Islet precursor cell (in vitro differentiated cells): ENCODE measurements at regions not wholly inside any gene's neighbourhood (a gene's known extent, or its start where the extent isn't known, plus 50 kb on each side); places are given as distances from the start of the nearest gene placed in this dataset.

Experiments used
- DNase-seq: peaks from one replicate; pipeline ENCODE4 v3.0.0-alpha.2; 2018

DNA sequence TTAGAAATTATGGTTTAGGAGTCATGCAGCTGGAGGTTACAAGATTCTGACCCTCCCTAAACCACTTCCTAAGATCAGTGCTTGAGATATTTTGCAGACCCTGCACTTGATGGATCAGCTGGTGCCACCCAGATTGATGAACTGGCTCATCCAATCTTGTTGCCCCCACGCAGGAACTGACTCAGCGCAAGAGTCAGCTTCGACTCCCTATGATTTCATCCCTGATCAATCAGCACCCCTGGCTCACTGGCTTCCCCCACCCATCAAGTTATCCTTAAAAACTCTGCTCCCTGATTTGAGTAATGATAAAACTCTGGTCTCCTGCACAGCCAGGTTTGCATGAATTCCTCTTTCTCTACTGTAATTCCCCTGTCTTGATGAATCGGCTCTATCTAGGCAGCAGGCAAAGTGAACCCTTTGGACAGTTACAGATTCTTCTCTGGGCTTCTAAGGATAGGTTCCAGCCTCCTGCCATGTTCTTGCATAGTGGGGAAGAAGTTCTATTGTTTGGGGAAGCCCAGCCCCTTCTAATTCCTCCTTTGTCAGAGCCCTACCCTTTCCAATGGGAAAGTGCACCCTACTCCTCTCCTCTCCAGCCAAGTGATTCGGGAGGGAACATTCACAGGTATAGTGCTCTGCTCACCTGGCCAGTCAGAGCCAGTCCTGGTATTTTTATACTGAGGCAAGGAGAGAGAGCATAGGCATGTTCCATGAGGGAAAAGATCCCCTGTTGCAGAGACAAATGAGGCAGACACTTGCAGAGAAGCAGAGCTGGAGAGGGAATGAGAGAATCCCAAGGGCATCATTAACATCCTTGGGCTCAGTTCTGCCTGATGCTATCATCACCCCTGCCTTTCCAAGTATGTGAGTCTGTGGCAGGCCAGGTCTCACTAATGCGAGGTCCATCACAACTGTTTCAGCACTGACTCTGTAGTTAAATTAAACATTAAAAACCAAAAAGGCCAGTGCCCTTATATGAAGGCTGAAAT is 224.4 kb upstream of the GALNT17 start:
- DNase-seq: peak; percentile 70

- DNase-seq: no peak
Observed at GRCh38 chr7:70913924-70914323, 218.0 kb upstream of the GALNT17 start.

DNA sequence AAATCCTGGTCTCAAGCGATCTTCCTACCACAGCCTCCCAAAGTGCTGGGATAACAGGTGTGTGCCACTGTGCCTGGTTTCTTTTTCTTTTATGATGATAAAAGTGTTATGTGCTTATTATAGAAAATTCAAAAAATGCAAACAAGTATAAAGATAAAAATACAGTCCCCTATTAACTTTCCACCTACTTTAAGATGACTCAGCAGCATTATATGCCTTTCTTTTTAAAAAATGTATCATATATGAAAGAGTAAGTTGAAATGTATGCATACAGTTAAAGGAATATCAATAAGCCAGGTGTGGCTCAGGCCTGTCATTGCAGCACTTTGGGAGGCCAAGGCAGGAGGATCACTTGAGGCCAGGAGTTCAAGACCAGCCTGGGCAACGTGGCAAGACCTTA is 216.9 kb upstream of the GALNT17 start:
- no peak for DNase-seq

DNA sequence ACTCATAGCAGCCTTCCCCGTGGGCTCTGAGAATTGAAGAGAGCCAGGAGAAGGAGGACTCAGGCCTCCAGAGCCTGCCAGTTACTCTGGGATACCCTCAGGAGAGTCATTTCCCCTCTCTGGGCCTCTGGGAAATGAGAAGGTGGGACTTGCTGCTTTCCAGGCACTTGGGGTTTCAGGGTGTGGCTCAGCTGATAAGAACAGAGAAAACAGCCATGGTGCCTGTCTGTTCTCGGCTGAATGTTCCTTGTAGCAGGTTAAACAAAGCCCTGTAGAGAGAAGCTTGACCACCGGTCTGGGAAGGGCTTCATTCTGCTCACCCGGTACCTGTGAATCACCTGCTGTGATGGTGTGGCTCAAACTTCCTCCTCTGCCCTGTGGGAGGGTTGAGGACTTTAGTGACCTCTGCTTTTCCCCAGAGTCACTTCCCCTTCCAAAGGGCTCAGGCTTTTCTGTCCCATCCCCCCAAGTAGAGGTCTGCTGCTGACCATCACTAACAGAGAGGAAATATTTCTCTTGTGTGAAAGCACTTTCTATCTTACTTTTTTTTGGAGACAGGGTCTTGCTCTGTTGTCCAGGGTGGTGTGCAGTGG is 212.4 kb upstream of the GALNT17 start:
- DNase-seq: peak; percentile 77

DNA sequence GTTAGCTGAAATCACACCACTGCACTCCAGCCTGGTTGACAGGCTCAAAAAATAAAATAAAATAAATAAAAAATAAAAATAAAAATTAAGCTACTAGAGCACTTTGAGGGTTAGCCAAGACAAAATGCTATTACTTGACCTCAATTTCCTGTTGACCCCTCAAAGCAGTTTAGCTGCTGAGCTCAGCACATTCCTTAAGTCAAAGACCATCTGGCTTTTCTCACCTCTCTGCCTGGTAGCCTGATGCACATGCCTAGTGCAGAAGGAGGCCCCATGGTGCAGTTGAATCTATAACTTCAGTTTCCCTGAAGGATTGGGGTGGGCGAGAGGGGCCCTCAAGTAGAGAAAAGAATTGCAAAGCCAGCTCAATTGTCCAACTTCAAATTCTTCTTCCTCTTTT is 211.1 kb upstream of the GALNT17 start:
- DNase-seq: peak; percentile 78

DNA sequence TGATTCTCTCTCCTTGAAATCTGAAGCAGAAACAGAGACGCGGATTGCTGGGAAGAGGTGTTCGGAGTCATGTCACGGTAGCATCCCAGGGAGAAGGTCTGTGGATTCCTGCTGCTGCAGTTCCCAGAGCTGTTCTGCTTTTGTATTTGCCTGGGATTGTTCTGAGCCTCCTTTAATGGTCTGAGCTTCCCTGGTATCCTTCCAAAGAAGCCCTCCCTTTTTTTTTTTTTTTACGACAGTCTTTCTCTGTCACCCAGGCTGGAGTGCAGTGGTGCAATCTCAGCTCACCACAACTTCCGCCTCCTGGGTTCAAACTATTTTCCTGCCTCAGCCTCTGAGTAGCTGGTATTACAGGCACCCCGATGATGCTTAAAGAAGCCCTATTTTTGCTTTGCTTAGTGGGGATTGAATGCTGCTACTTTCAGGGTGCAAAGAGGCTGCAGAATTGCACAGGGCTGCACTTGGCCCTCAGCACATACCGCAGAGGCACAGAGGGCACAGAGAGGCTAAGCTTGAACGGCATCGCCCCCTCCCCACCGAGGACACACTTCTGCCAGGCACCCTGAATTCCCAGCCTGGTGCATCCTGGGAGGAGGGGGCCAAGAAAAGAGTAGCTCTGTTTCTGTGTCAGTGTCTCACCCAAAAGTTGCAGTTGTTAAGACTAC is 208.6 kb upstream of the GALNT17 start:
- DNase-seq: peak; percentile 60

DNA sequence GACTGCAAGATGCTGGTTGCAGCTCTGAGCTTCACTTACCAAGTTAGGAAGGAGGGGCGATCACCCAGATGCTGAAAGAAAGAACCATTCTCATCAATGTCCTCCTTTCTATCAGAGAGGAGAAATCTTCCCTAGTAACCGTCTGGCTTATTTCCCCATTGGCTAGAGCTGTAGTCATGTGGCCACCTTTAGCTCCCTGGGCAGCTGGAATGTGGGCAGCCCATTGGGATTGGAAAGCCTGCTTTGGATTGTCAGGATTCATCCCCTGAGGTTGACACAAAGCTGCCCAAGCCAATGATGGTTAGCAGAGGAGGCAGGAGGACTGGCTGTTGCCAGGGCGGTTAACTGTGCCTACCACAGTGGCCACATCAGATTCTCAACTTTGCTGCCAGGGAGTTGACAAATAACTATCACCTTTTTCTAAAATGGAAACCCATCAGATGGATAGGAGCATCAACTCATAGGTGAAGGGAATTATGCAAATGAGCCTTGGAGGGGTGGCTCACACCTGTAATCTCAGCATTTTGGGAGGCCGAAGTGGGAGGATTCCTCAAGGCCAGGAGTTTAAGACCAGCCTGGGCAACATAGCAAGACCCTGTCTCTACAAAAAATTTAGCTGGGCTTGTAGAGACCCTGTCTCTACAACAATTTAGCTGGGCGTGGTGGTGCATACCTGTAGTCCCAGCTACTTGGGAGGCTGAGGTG is 206.4 kb upstream of the GALNT17 start:
- DNase-seq: peak; percentile 60

GRCh38 chr7:70926666-70927065 is 205.3 kb upstream of the GALNT17 start:
- DNase-seq: peak; percentile 10

- peak; percentile 23 for DNase-seq
Observed at GRCh38 chr7:70935311-70935710, 196.6 kb upstream of the GALNT17 start.

- peak; percentile 52 for DNase-seq
Observed at GRCh38 chr7:70935854-70936253, 196.1 kb upstream of the GALNT17 start.

DNA sequence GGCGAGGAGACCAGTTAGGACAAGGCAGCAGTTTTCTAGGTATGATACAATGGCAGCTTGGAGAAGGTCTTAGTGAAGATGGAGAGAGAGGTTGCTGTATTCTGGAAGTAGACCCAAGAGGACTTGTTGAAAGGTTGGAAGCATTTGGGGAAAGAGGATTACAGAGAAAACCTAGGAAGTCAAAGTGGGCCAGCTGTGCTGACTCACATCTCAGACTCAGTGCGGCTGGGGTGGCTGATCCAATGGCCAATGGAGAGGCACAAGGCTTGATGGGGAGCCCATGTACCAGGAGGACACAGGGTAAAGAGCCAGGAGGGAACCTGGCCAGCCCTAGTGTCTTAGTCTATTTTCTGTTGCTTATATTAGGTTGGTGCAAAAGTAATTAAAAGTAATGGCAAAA is 194.5 kb upstream of the GALNT17 start:
- peak; percentile 19 for DNase-seq

- peak; percentile 32 for DNase-seq
Observed at GRCh38 chr7:70940597-70940996, 191.3 kb upstream of the GALNT17 start.

DNA sequence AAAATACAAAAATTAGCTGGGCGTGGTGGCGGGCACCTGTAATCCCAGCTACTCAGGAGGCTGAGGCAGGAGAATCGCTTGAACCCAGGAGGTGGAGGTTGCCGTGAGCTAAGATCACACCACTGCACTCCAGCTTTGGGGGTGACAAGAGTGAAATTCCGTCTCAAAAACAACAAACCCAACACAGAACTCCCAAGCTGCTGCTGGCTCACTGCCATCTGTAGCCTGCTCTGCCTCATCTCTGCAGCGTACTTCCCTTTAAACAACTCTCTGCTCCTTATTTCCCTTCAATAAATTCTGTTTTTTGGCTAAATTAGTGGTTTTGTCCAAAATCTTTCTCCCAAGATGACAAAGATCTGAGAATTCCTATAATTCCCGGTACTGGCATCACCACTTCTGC is 189.2 kb upstream of the GALNT17 start:
- peak; percentile 10 for DNase-seq

- peak; percentile 25 for DNase-seq
Observed at GRCh38 chr7:70944516-70944915, 187.4 kb upstream of the GALNT17 start.

GRCh38 chr7:70947181-70947580 is 184.8 kb upstream of the GALNT17 start:
- peak; percentile 16 for DNase-seq

GRCh38 chr7:70949862-70950261 is 182.1 kb upstream of the GALNT17 start:
- no peak for DNase-seq

DNA sequence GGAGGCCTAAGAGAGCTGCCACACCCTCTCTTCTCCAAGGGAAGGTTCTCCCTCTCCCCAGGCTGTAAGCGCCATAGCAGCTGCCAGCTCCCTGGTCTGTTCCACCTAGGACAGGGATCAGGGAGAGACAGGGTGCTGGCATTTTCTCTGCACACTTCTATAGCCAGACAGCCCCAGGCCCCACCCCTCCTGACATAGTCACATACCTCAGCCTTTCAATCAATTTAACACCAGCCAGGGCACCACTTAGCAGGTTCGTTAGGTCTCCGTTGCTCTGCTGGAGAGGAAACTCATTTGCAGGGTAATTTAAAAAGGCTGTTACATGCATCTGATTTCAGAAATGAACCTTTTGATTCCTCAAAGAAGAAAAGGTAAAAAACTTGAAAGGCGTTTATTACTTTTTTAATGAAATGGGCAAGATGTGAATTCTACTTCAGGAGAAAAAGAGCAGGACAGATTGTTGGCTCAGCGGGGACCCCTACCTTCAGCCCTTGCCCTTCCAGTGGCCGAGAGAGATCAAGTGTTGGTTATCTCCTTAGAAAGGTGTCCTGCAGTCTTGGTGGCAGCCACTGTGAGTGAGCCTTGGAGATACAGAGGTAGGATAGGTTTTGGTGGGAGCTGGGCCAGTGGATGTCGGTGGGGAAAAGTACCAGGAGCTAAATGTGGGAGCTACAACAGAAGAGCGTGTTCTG is 180.5 kb upstream of the GALNT17 start:
- DNase-seq: peak; percentile 39

DNA sequence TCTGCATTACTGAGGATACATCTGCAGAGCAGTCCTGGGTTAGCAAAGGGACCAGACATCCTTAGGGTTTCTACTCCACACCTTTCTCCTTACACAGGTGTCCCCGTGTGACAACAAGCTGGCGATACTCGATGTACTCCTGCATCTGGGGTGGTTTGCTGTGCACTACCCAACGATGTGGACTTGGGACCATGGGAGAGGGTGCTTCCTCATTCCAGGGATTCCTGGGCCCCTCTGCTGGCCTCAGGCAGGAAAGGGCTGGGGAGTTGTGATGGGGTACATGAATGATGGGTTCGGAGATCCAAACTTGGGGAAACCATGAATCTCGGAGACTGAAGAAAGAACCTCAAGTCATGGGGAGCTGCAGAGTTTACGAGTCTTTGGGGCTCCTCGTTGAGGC is 179.6 kb upstream of the GALNT17 start:
- peak; percentile 24 for DNase-seq

DNA sequence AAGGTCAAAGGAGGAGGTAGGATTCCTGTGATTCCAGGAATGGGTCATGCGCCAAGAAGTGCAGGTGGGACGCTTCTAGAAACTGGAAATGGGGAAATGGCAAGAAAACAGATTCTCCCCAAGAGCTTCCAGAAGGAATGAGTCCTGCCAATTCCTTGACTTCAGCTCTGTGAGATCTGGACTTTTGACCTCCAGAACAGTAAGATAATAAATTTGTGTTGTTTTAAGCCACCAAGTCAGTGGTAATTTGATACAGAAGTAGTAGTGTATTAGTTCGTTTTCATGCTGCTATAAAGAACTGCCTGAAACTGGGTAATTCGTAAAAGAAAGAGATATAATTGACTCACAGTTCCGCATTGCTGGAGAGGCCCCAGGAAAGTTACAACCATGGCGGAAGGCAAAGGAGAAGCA is 178.6 kb upstream of the GALNT17 start:
- peak; percentile 1 for DNase-seq

GRCh38 chr7:70953796-70954195 is 178.1 kb upstream of the GALNT17 start:
- peak; percentile 9 for DNase-seq

DNA sequence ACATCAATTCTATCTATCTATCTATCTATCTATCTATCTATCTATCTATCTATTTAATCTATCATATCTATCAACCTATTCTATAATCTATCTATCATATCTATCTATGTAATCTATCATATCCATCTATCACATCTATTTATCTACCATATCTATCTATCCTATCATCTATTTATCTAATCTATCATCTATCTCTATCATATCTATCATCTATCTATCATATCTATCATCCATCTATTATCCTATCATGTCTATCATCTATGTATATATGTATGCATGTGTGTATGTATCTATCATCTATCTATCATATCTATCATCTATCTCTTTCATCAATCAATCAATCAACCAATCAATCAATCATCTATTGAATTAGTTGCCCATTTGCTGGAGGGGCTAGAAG is 159.3 kb upstream of the GALNT17 start:
- no peak for DNase-seq

GRCh38 chr7:70975754-70976153 is 156.2 kb upstream of the GALNT17 start:
- DNase-seq: no peak
